Uterus (tissue), 2 donors: ENCODE measurements at regions not wholly inside any gene's neighbourhood (a gene's known extent, or its start where the extent isn't known, plus 50 kb on each side); places are given as distances from the start of the nearest gene placed in this dataset.

Experiments used
- CTCF ChIP-seq, 4 experiments: fragments of 200-600 bp in 2 of 4; fragments of 450-650 bp in 2 of 4; sonication (generic) in 2 of 4; IDR thresholded peaks; one replicate each; pipeline ENCODE4 v1.5.1; 2016 to 2019; ENCODE audit warnings: antibody characterized with exemption in 4 of 4, mild to moderate bottlenecking in 2 of 4, moderate library complexity in 1 of 4
- POLR2A ChIP-seq, 2 donors: fragments of 450-650 bp; IDR thresholded peaks; one replicate each; pipeline ENCODE4 v1.6.1; 2016; ENCODE audit warnings: antibody characterized with exemption in 2 of 2, mild to moderate bottlenecking in 1 of 2, moderate library complexity in 1 of 2

GRCh38 chrX:125622899-125623298 lies 303.2 kb downstream of the TEX13C start:
- no peak for TF ChIP-seq CTCF (IDR thresholded peaks at IDR 0.05)
- no peak for TF ChIP-seq POLR2A (IDR thresholded peaks at IDR 0.05)
